CD14-positive monocyte (primary cell): ENCODE measurements at regions not wholly inside any gene's neighbourhood (a gene's known extent, or its start where the extent isn't known, plus 50 kb on each side); places are given as distances from the start of the nearest gene placed in this dataset.

ENCODE experiments used
- DNase-seq, 3 donors: peaks; one replicate each; pipeline ENCODE4 v3.0.0-alpha.2; 2011 to 2022
- H2AFZ ChIP-seq: 2 replicates; pipeline ENCODE4 v1.6.0; 2012; ENCODE audit warnings: mild to moderate bottlenecking, low read depth, low read length, inconsistent platforms; ENCODE audit not compliant: insufficient read depth, poor library complexity, severe bottlenecking
- H3K27ac ChIP-seq, 2 donors: 1 replicate in 1 of 2; 2 replicates in 1 of 2; pipeline ENCODE4 v1.5.1; 2012 to 2013; ENCODE audit warnings: low read length in 2 of 2, control low read depth in 1 of 2, inconsistent platforms in 1 of 2, low read depth in 1 of 2, mild to moderate bottlenecking in 1 of 2
- H3K27me3 ChIP-seq, 2 donors: one replicate each; pipeline versions ENCODE4 v1.6.0 to v1.6.1; 2011 to 2013; ENCODE audit warnings: low read length in 2 of 2; ENCODE audit not compliant: control insufficient read depth in 2 of 2, insufficient read depth in 2 of 2
- H3K36me3 ChIP-seq, 2 donors: replicated peaks in 1 of 2; 1 replicate in 1 of 2; 2 replicates in 1 of 2; pipeline versions ENCODE4 v1.5.1 to v1.6.1; 2012 to 2013; ENCODE audit warnings: low read length in 2 of 2, control low read depth in 1 of 2, inconsistent platforms in 1 of 2, mild to moderate bottlenecking in 1 of 2; ENCODE audit not compliant: insufficient read depth in 2 of 2, control insufficient read depth in 1 of 2
- H3K4me1 ChIP-seq, 2 donors: 1 replicate in 1 of 2; 2 replicates in 1 of 2; pipeline versions ENCODE4 v1.5.1 to v1.6.1; 2012 to 2013; ENCODE audit warnings: low read length in 2 of 2, control low read depth in 1 of 2, inconsistent platforms in 1 of 2, mild to moderate bottlenecking in 1 of 2, moderate library complexity in 1 of 2; ENCODE audit not compliant: insufficient read depth in 2 of 2, control insufficient read depth in 1 of 2
- H3K4me2 ChIP-seq: replicated peaks from 2 replicates; pipeline ENCODE3; 2012; ENCODE audit warnings: low read length, moderate library complexity, mild to moderate bottlenecking; ENCODE audit not compliant: poor library complexity, severe bottlenecking; ENCODE audit errors: extremely low read depth
- H3K4me3 ChIP-seq, 3 experiments: fragments of 200-600 bp in 1 of 3; sonication (generic) in 1 of 3; replicated peaks in 1 of 3; 1 replicate in 2 of 3; 2 replicates in 1 of 3; pipeline ENCODE4 v1.5.1; 2011 to 2013; ENCODE audit warnings: low read length in 3 of 3, mild to moderate bottlenecking in 3 of 3, control low read depth in 2 of 3, low read depth in 2 of 3, inconsistent platforms in 1 of 3, moderate library complexity in 1 of 3
- H3K79me2 ChIP-seq: 2 replicates; pipeline ENCODE4 v1.6.0; 2012; ENCODE audit warnings: mild to moderate bottlenecking, control low read depth, inconsistent platforms, low read length, moderate library complexity; ENCODE audit not compliant: insufficient read depth
- H3K9ac ChIP-seq: 2 replicates; pipeline ENCODE4 v1.6.0; 2017; ENCODE audit warnings: low read length, mild to moderate bottlenecking; ENCODE audit not compliant: insufficient read depth, poor library complexity, severe bottlenecking
- H3K9me3 ChIP-seq, 2 donors: replicated peaks in 1 of 2; 1 replicate in 1 of 2; 2 replicates in 1 of 2; pipeline versions ENCODE4 v1.5.1 to v1.6.1; 2012 to 2013; ENCODE audit warnings: low read length in 2 of 2, control low read depth in 1 of 2; ENCODE audit not compliant: control insufficient read depth in 1 of 2, insufficient read depth in 1 of 2
- H4K20me1 ChIP-seq: 2 replicates; pipeline ENCODE4 v1.6.0; 2012; ENCODE audit warnings: mild to moderate bottlenecking, low read length, control low read depth, moderate library complexity; ENCODE audit not compliant: insufficient read depth
- H3K27ac Mint-ChIP-seq, 7 donors: one replicate each; pipeline ENCODE4 v1.8.0; 2020; ENCODE audit warnings: mild to moderate bottlenecking in 7 of 7, mixed read lengths in 7 of 7, moderate library complexity in 6 of 7, inconsistent platforms in 2 of 7
- H3K27me3 Mint-ChIP-seq, 3 donors: one replicate each; pipeline ENCODE4 v1.8.0; 2021 to 2022; ENCODE audit warnings: low read depth in 3 of 3, mild to moderate bottlenecking in 3 of 3, mixed read lengths in 3 of 3, moderate library complexity in 3 of 3, inconsistent platforms in 1 of 3
- H3K36me3 Mint-ChIP-seq, 2 donors: one replicate each; pipeline ENCODE4 v1.8.0; 2020; ENCODE audit warnings: mixed read lengths in 2 of 2, inconsistent platforms in 1 of 2, mild to moderate bottlenecking in 1 of 2
- H3K4me1 Mint-ChIP-seq: one replicate; pipeline ENCODE4 v1.8.0; 2020; ENCODE audit warnings: mild to moderate bottlenecking, mixed read lengths
- H3K4me3 Mint-ChIP-seq, 2 donors: one replicate each; pipeline ENCODE4 v1.8.0; 2020; ENCODE audit warnings: mild to moderate bottlenecking in 2 of 2, mixed read lengths in 2 of 2, moderate library complexity in 1 of 2
- H3K9me3 Mint-ChIP-seq, 7 donors: one replicate each; pipeline ENCODE4 v1.8.0; 2020 to 2022; ENCODE audit warnings: mixed read lengths in 7 of 7, mild to moderate bottlenecking in 6 of 7, moderate library complexity in 6 of 7, inconsistent platforms in 2 of 7
- WGBS: methylation state at CpG from one replicate; pipeline ENCODE4 v1.1.5; 2013; ENCODE audit warnings: missing lambda C conversion rate; ENCODE audit not compliant: insufficient coverage; 5-methylcytosine and 5-hydroxymethylcytosine counted together
- intact Hi-C, 2 donors: fragments of 100-400 bp; cut with micrococcal nuclease; formaldehyde crosslinking; loops; one replicate each; pipeline versions ENCODE4 v1.15.0 to v1.15.1; 2023
- TF ChIP-seq, protein P1 (sequence below): fragments of 200-600 bp; IDR thresholded peaks from one replicate; pipeline ENCODE4 v1.8.0; 2022; ENCODE audit warnings: antibody characterized with exemption, mild to moderate bottlenecking

DNA sequence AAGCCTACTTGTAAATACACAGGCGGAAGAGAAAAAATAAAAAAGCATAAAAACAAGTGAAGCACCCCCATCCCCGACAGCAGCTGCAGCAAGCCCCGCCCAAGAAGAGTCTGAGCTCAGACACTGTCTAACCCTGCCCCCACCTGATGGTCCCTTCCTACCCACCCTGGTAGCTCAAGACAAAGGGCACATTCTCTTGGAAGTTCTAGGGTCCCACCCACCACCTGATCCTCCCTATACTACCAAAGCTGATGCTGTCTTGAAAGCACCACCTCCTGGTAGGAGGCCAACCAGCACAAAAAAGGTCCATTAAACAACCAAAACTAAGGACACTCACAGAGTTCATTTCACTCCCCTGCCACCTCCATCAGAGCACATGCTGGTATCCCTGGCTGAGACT is 308.2 kb downstream of the KLHL13 start:
- H3K27ac Mint-ChIP-seq = no peak overlapping the region
- peaks cover 0 to 5% (median 3%) of the 10 kb centered on the region in 7 donors for H3K9me3 Mint-ChIP-seq
- Histone ChIP-seq H3K4me1 (no peaks in the 10 kb centered on the region), H3K27ac (no peak overlapping the region), H2AFZ (no peak overlapping the region), H3K9ac (no peak overlapping the region), H3K27me3 (no peaks in the 10 kb centered on the region), H3K4me3 (no peak overlapping the region), H3K79me2 (no peaks in the 10 kb centered on the region), H3K4me2 (no peak overlapping the region), H4K20me1 (no peaks in the 10 kb centered on the region), H3K36me3 (no peaks in the 10 kb centered on the region), H3K9me3 (no peaks in the 10 kb centered on the region)
- intact Hi-C loops = no loop called here
- no peaks in the 10 kb centered on the region for H3K4me1 Mint-ChIP-seq
- no CpG with 5 or more reads among the region's 3 CpGs for WGBS
- H3K27me3 Mint-ChIP-seq = no peaks in the 10 kb centered on the region
- TF ChIP-seq, protein P1, sequence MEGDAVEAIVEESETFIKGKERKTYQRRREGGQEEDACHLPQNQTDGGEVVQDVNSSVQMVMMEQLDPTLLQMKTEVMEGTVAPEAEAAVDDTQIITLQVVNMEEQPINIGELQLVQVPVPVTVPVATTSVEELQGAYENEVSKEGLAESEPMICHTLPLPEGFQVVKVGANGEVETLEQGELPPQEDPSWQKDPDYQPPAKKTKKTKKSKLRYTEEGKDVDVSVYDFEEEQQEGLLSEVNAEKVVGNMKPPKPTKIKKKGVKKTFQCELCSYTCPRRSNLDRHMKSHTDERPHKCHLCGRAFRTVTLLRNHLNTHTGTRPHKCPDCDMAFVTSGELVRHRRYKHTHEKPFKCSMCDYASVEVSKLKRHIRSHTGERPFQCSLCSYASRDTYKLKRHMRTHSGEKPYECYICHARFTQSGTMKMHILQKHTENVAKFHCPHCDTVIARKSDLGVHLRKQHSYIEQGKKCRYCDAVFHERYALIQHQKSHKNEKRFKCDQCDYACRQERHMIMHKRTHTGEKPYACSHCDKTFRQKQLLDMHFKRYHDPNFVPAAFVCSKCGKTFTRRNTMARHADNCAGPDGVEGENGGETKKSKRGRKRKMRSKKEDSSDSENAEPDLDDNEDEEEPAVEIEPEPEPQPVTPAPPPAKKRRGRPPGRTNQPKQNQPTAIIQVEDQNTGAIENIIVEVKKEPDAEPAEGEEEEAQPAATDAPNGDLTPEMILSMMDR = no peak
- H3K4me3 Mint-ChIP-seq = no peak overlapping the region
- DNase-seq = no peak
- H3K36me3 Mint-ChIP-seq = no peaks in the 10 kb centered on the region

- Histone ChIP-seq H3K4me3 (no peak overlapping the region), H4K20me1 (no peaks in the 10 kb centered on the region), H3K9me3 (no peaks in the 10 kb centered on the region), H3K36me3 (no peaks in the 10 kb centered on the region), H2AFZ (no peak overlapping the region), H3K27me3 (no peaks in the 10 kb centered on the region), H3K27ac (no peak overlapping the region), H3K9ac (no peak overlapping the region), H3K4me2 (no peak overlapping the region), H3K79me2 (no peaks in the 10 kb centered on the region), H3K4me1 (no peaks in the 10 kb centered on the region)
- TF ChIP-seq, protein P1 = no peak
- no CpG with 5 or more reads among the region's 1 CpG for WGBS
- no peaks in the 10 kb centered on the region for H3K36me3 Mint-ChIP-seq
- no peak for DNase-seq
- no peaks in the 10 kb centered on the region for H3K4me1 Mint-ChIP-seq
- H3K27me3 Mint-ChIP-seq = peaks cover 0 to 1% (median 0%) of the 10 kb centered on the region in 3 donors
- intact Hi-C loops = no loop called here
- no peak overlapping the region for H3K27ac Mint-ChIP-seq
- peaks cover 0 to 6% (median 1%) of the 10 kb centered on the region in 7 donors for H3K9me3 Mint-ChIP-seq
- H3K4me3 Mint-ChIP-seq = no peak overlapping the region
Measured at GRCh38 chrX:117803463-117803862, 313.1 kb downstream of the KLHL13 start.
